Liver (tissue), 8 donors: ENCODE measurements at regions not wholly inside any gene's neighbourhood (a gene's known extent, or its start where the extent isn't known, plus 50 kb on each side); places are given as distances from the start of the nearest gene placed in this dataset.

ENCODE experiments used
- DNase-seq: peaks from one replicate; pipeline ENCODE4 v3.0.0-alpha.2; 2017; ENCODE audit warnings: low spot score
- H3K27ac ChIP-seq, 2 donors: one replicate each; pipeline ENCODE4 v1.7.0; 2013; ENCODE audit warnings: inconsistent platforms in 2 of 2, low read length in 2 of 2, control low read depth in 1 of 2, low read depth in 1 of 2, mild to moderate bottlenecking in 1 of 2
- H3K27me3 ChIP-seq, 4 donors: one replicate each; pipeline versions ENCODE4 v1.6.1 to v1.7.0; 2013; ENCODE audit warnings: low read length in 3 of 4, inconsistent platforms in 1 of 4, mild to moderate bottlenecking in 1 of 4, moderate library complexity in 1 of 4; ENCODE audit not compliant: control insufficient read depth in 4 of 4, insufficient read depth in 4 of 4
- H3K36me3 ChIP-seq, 4 donors: one replicate each; pipeline versions ENCODE4 v1.6.1 to v1.7.0; 2013; ENCODE audit warnings: low read length in 3 of 4, mild to moderate bottlenecking in 3 of 4, low read depth in 1 of 4, moderate library complexity in 1 of 4; ENCODE audit not compliant: control insufficient read depth in 4 of 4, insufficient read depth in 3 of 4
- H3K4me1 ChIP-seq, 4 donors: one replicate each; pipeline versions ENCODE4 v1.6.1 to v1.7.0; 2013; ENCODE audit warnings: low read length in 3 of 4, mild to moderate bottlenecking in 3 of 4, moderate library complexity in 1 of 4; ENCODE audit not compliant: control insufficient read depth in 4 of 4, insufficient read depth in 4 of 4
- H3K4me3 ChIP-seq, 3 donors: one replicate each; pipeline versions ENCODE4 v1.6.1 to v1.7.0; 2013; ENCODE audit warnings: low read length in 3 of 3, control low read depth in 1 of 3, low read depth in 1 of 3, mild to moderate bottlenecking in 1 of 3
- H3K9ac ChIP-seq, 2 donors: one replicate each; pipeline ENCODE4 v1.7.0; 2013; ENCODE audit warnings: low read length in 2 of 2, mild to moderate bottlenecking in 2 of 2, moderate library complexity in 2 of 2, control low read depth in 1 of 2, low read depth in 1 of 2
- H3K9me3 ChIP-seq, 4 donors: one replicate each; pipeline versions ENCODE4 v1.6.1 to v1.7.0; 2013; ENCODE audit warnings: low read length in 3 of 4; ENCODE audit not compliant: control insufficient read depth in 4 of 4
- ATF3 ChIP-seq: IDR thresholded peaks from 2 replicates; pipeline ENCODE4 v1.6.1; 2016; ENCODE audit warnings: antibody characterized with exemption
- CTCF ChIP-seq: fragments of 150-350 bp; IDR thresholded peaks from 2 replicates; pipeline ENCODE4 v1.5.1; 2017; ENCODE audit warnings: improper control_type of control experiment, low read depth, low read length; ENCODE audit not compliant: missing input control
- EGR1 ChIP-seq, 2 donors: IDR thresholded peaks; 2 replicates each; pipeline ENCODE4 v1.6.1; 2016 to 2018; ENCODE audit warnings: antibody characterized with exemption in 2 of 2, low read depth in 2 of 2
- FOXA1 ChIP-seq: IDR thresholded peaks from 2 replicates; pipeline ENCODE4 v1.6.1; 2016; ENCODE audit warnings: antibody characterized with exemption
- FOXA2 ChIP-seq: IDR thresholded peaks from 2 replicates; pipeline ENCODE4 v1.6.1; 2016; ENCODE audit warnings: antibody characterized with exemption
- GABPA ChIP-seq, 2 donors: IDR thresholded peaks in 1 of 2; conservative IDR thresholded peaks in 1 of 2; 2 replicates each; pipeline ENCODE4 v1.6.1; 2016; ENCODE audit warnings: antibody characterized with exemption in 2 of 2, mild to moderate bottlenecking in 1 of 2, moderate library complexity in 1 of 2
- HNF4A ChIP-seq, 2 donors: conservative IDR thresholded peaks; 2 replicates each; pipeline ENCODE4 v1.6.1; 2016; ENCODE audit warnings: antibody characterized with exemption in 2 of 2, mild to moderate bottlenecking in 2 of 2
- HNF4G ChIP-seq: IDR thresholded peaks from 2 replicates; pipeline ENCODE4 v1.6.1; 2016; ENCODE audit warnings: antibody characterized with exemption
- JUND ChIP-seq, 2 donors: IDR thresholded peaks; 2 replicates each; pipeline ENCODE4 v1.6.1; 2016; ENCODE audit warnings: antibody characterized with exemption in 2 of 2
- MAX ChIP-seq: IDR thresholded peaks from 2 replicates; pipeline ENCODE4 v1.6.1; 2016; ENCODE audit warnings: antibody characterized with exemption
- NR2F2 ChIP-seq: IDR thresholded peaks from 2 replicates; pipeline ENCODE4 v1.6.1; 2016; ENCODE audit warnings: antibody characterized with exemption
- RAD21 ChIP-seq, 2 donors: IDR thresholded peaks; 2 replicates each; pipeline ENCODE4 v1.6.1; 2016; ENCODE audit warnings: antibody characterized with exemption in 2 of 2, mild to moderate bottlenecking in 2 of 2
- REST ChIP-seq: IDR thresholded peaks from 2 replicates; pipeline ENCODE4 v1.6.1; 2016; ENCODE audit warnings: antibody characterized with exemption, mild to moderate bottlenecking
- RXRA ChIP-seq, 2 donors: IDR thresholded peaks; 2 replicates each; pipeline ENCODE4 v1.6.1; 2017 to 2018; ENCODE audit warnings: antibody characterized with exemption in 2 of 2, mild to moderate bottlenecking in 1 of 2
- SP1 ChIP-seq: IDR thresholded peaks from 2 replicates; pipeline ENCODE4 v1.6.1; 2018; ENCODE audit warnings: antibody characterized with exemption, mild to moderate bottlenecking
- TAF1 ChIP-seq: conservative IDR thresholded peaks from 2 replicates; pipeline ENCODE4 v1.6.1; 2016; ENCODE audit warnings: antibody characterized with exemption, mild to moderate bottlenecking
- YY1 ChIP-seq: IDR thresholded peaks from 2 replicates; pipeline ENCODE4 v1.6.1; 2016; ENCODE audit warnings: antibody characterized with exemption, mild to moderate bottlenecking
- ZBTB33 ChIP-seq: IDR thresholded peaks from 2 replicates; pipeline ENCODE4 v1.6.1; 2016; ENCODE audit warnings: antibody characterized with exemption
- WGBS: extraction: QIAGEN DNeasy Blood & Tissue Kit; methylation state at CpG from one replicate; pipeline ENCODE4 v1.1.7; 2013; 5-methylcytosine and 5-hydroxymethylcytosine counted together
- donor health status: healthy.
- donor health status: healthy.
- donor health status: healthy.
- donor health status: healthy.
- donor health status: healthy.

GRCh38 chr5:39559923-39560322 lies 135.1 kb upstream of the DAB2 start:
- 95% methylated on average over 2 of the region's 2 CpGs for WGBS
- H3K4me1 ChIP-seq = no peaks in the 10 kb centered on the region
- no peak overlapping the region for H3K4me3 ChIP-seq
- no peak overlapping the region for H3K9ac ChIP-seq
- TF ChIP-seq HNF4G (no peak), HNF4A (conservative IDR thresholded peaks at IDR 0.05) (no peak), CTCF (no peak), SP1 (no peak), TAF1 (no peak), JUND (IDR thresholded peaks at IDR 0.05) (no peak), REST (no peak), RXRA (IDR thresholded peaks at IDR 0.05) (no peak), FOXA2 (no peak), ATF3 (no peak), ZBTB33 (no peak), NR2F2 (no peak), YY1 (no peak), MAX (no peak), GABPA (IDR thresholded peaks at IDR 0.05 in 1 of 2, conservative IDR thresholded peaks at IDR 0.05 in 1 of 2) (no peak), FOXA1 (no peak), EGR1 (IDR thresholded peaks at IDR 0.05; ENCODE audit: low read depth in 2 of 2) (no peak), RAD21 (IDR thresholded peaks at IDR 0.05) (no peak)
- no peaks in the 10 kb centered on the region for H3K36me3 ChIP-seq
- no peak overlapping the region for H3K27ac ChIP-seq
- no peaks in the 10 kb centered on the region for H3K9me3 ChIP-seq
- H3K27me3 ChIP-seq = no peaks in the 10 kb centered on the region
- DNase-seq = no peak
